Uterus (tissue), 3 donors: ENCODE measurements at regions not wholly inside any gene's neighbourhood (a gene's known extent, or its start where the extent isn't known, plus 50 kb on each side); places are given as distances from the start of the nearest gene placed in this dataset.

Source experiments
- DNase-seq, 2 donors: peaks; one replicate each; pipeline ENCODE4 v3.0.0-alpha.2; 2019 to 2020
- H3K27ac ChIP-seq, 2 donors: fragments of 200-600 bp; sonication (generic); 1 replicate in 1 of 2; 2 replicates in 1 of 2; pipeline ENCODE4 v1.5.1; 2016 to 2018
- H3K27me3 ChIP-seq, 2 donors: fragments of 200-600 bp; sonication (generic); one replicate each; pipeline ENCODE4 v1.5.1; 2018 to 2019; ENCODE audit warnings: control low read depth in 1 of 2
- H3K36me3 ChIP-seq, 2 donors: fragments of 200-600 bp; sonication (generic); one replicate each; pipeline ENCODE4 v1.5.1; 2019; ENCODE audit warnings: control low read depth in 1 of 2
- H3K4me1 ChIP-seq, 2 donors: fragments of 200-600 bp; sonication (generic); one replicate each; pipeline ENCODE4 v1.5.1; 2018 to 2019; ENCODE audit warnings: control low read depth in 1 of 2
- H3K4me3 ChIP-seq, 2 donors: fragments of 200-600 bp; sonication (generic); 1 replicate in 1 of 2; 2 replicates in 1 of 2; pipeline ENCODE4 v1.5.1; 2018 to 2019; ENCODE audit warnings: mild to moderate bottlenecking in 1 of 2
- H3K9me3 ChIP-seq, 2 donors: fragments of 200-600 bp; sonication (generic); one replicate each; pipeline ENCODE4 v1.5.1; 2019; ENCODE audit warnings: control low read depth in 1 of 2
- POLR2A ChIP-seq, 2 donors: fragments of 450-650 bp; IDR thresholded peaks; one replicate each; pipeline ENCODE4 v1.6.1; 2016; ENCODE audit warnings: antibody characterized with exemption in 2 of 2, mild to moderate bottlenecking in 1 of 2, moderate library complexity in 1 of 2
- intact Hi-C: fragments of 100-400 bp; cut with DNase I; formaldehyde crosslinking; loops from one replicate; pipeline ENCODE4 v1.15.1; 2023; ENCODE audit warnings: low total_unique reads
- TF ChIP-seq, protein P1 (sequence below), 4 experiments: fragments of 200-600 bp in 2 of 4; fragments of 450-650 bp in 2 of 4; sonication (generic) in 2 of 4; IDR thresholded peaks; one replicate each; pipeline ENCODE4 v1.5.1; 2016 to 2019; ENCODE audit warnings: antibody characterized with exemption in 4 of 4, mild to moderate bottlenecking in 2 of 4, moderate library complexity in 1 of 4
- donor health status: DM: yes; HTN: yes; CAD: no.

- Histone ChIP-seq H3K4me1 (no peaks in the 10 kb centered on the region), H3K4me3 (no peak overlapping the region), H3K9me3 (no peaks in the 10 kb centered on the region), H3K27me3 (no peaks in the 10 kb centered on the region), H3K27ac (no peak overlapping the region), H3K36me3 (no peaks in the 10 kb centered on the region)
- TF ChIP-seq POLR2A (IDR thresholded peaks at IDR 0.05), result no peak
- TF ChIP-seq, protein P1, sequence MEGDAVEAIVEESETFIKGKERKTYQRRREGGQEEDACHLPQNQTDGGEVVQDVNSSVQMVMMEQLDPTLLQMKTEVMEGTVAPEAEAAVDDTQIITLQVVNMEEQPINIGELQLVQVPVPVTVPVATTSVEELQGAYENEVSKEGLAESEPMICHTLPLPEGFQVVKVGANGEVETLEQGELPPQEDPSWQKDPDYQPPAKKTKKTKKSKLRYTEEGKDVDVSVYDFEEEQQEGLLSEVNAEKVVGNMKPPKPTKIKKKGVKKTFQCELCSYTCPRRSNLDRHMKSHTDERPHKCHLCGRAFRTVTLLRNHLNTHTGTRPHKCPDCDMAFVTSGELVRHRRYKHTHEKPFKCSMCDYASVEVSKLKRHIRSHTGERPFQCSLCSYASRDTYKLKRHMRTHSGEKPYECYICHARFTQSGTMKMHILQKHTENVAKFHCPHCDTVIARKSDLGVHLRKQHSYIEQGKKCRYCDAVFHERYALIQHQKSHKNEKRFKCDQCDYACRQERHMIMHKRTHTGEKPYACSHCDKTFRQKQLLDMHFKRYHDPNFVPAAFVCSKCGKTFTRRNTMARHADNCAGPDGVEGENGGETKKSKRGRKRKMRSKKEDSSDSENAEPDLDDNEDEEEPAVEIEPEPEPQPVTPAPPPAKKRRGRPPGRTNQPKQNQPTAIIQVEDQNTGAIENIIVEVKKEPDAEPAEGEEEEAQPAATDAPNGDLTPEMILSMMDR (IDR thresholded peaks at IDR 0.05), result no peak
- intact Hi-C loops, result no loop called here
- DNase-seq, result no peak
Observed at GRCh38 chr3:117282566-117282965, 573.0 kb downstream of the TUSC7 start.

GRCh38 chr3:117285737-117286136, 576.2 kb downstream of the TUSC7 start:
- TF ChIP-seq, protein P1 (IDR thresholded peaks at IDR 0.05), result no peak
- TF ChIP-seq POLR2A (IDR thresholded peaks at IDR 0.05), result no peak
- intact Hi-C loops, result no loop called here

DNA sequence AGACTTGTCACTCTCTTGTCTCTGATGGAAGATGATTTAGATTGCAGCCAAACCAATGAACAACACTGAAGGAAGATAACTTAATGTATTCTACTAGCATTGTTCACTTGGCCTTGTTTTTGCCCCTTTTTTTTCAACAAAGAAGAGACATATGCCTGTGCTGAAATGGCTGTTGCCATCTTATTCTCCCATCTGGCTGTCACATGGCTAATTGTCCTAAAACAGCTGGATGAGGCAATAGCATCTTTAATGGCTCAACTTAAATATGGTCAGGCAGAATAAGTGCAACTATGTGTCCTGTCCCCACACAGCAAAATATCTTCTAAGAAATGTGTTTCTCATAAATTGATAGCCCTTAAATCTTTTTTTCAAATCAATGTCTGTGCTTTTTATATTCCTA, 576.9 kb downstream of the TUSC7 start:
- Histone ChIP-seq H3K4me3 (no peak overlapping the region), H3K36me3 (no peaks in the 10 kb centered on the region), H3K4me1 (no peaks in the 10 kb centered on the region), H3K27me3 (no peaks in the 10 kb centered on the region), H3K27ac (no peak overlapping the region), H3K9me3 (no peaks in the 10 kb centered on the region)
- DNase-seq, result no peak
- TF ChIP-seq, protein P1 (IDR thresholded peaks at IDR 0.05), result no peak
- TF ChIP-seq POLR2A (IDR thresholded peaks at IDR 0.05), result no peak
- intact Hi-C loops, result no loop called here

More at GRCh38 chr3:117285737-117286136, 576.2 kb downstream of the TUSC7 start:
- Histone ChIP-seq H3K36me3 (no peaks in the 10 kb centered on the region), H3K9me3 (no peaks in the 10 kb centered on the region), H3K4me3 (no peak overlapping the region), H3K27ac (no peak overlapping the region), H3K27me3 (no peaks in the 10 kb centered on the region), H3K4me1 (no peaks in the 10 kb centered on the region)
- DNase-seq, result no peak

DNA sequence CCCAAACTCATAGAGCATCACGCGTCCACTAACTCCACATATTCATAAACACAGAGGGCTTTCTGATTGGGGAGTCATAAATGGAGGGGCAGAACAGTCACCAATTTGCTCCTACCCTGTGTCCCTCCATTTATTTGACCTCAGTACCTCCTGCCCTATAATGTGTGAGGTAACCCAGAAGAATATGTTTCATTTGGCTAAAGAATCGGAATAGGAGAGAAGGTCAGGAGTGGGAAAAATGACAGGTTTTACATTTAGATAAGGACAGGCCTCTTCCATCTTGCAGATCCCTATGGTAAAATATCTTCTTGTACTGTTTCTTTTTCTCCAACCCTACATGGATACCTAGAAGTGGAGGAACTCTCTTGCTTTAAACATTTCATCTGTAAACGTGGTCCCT, 578.0 kb downstream of the TUSC7 start:
- Histone ChIP-seq H3K9me3 (no peaks in the 10 kb centered on the region), H3K27me3 (no peaks in the 10 kb centered on the region), H3K4me3 (no peak overlapping the region), H3K27ac (no peak overlapping the region), H3K36me3 (no peaks in the 10 kb centered on the region), H3K4me1 (no peaks in the 10 kb centered on the region)
- TF ChIP-seq POLR2A (IDR thresholded peaks at IDR 0.05), result no peak
- TF ChIP-seq, protein P1 (IDR thresholded peaks at IDR 0.05), result no peak
- intact Hi-C loops, result no loop called here
- DNase-seq, result no peak

GRCh38 chr3:117291476-117291875, 581.9 kb downstream of the TUSC7 start:
- TF ChIP-seq, protein P1 (IDR thresholded peaks at IDR 0.05), result no peak
- no peak for TF ChIP-seq POLR2A (IDR thresholded peaks at IDR 0.05)
- DNase-seq, result no peak

More at GRCh38 chr3:117291476-117291875, 581.9 kb downstream of the TUSC7 start:
- Histone ChIP-seq H3K27ac (no peak overlapping the region), H3K4me1 (no peaks in the 10 kb centered on the region), H3K4me3 (no peak overlapping the region), H3K27me3 (no peaks in the 10 kb centered on the region), H3K36me3 (no peaks in the 10 kb centered on the region), H3K9me3 (no peaks in the 10 kb centered on the region)
- intact Hi-C loops, result no loop called here
